ENCODE measurements at regions not wholly inside any gene's neighbourhood (a gene's known extent, or its start where the extent isn't known, plus 50 kb on each side); places are given as distances from the start of the nearest gene placed in this dataset.
"Not testable (repeated sequence)": the region's sequence is repeated elsewhere in the genome, so short reads cannot be mapped to it uniquely, and the experiment has no call there.

- Histone ChIP-seq H3K4me3 (no peak overlapping the region), H3K4me1 (no peaks in the 10 kb centered on the region), H3K36me3 (no peaks in the 10 kb centered on the region), H3K27me3 (ENCODE audit: low read depth) (no peaks in the 10 kb centered on the region), H3K9me3 (replicated peaks) (peaks cover 6% of the 10 kb centered on the region), H3K27ac (replicated peaks) (no peak overlapping the region)
- intact Hi-C loops (cut with micrococcal nuclease), result no loop called here
- TF ChIP-seq CTCF (IDR thresholded peaks at IDR 0.05; ENCODE audit: borderline replicate concordance), result no peak
- DNase-seq, result no peak
These were observed 753.5 kb upstream of the PCDH10 start for GRCh38 chr4:132395561-132395960.

- Histone ChIP-seq H3K27me3 (ENCODE audit: low read depth) (no peaks in the 10 kb centered on the region), H3K4me1 (no peaks in the 10 kb centered on the region), H3K27ac (replicated peaks) (no peak overlapping the region), H3K36me3 (no peaks in the 10 kb centered on the region), H3K9me3 (replicated peaks) (peaks cover 4% of the 10 kb centered on the region), H3K4me3 (no peak overlapping the region)
- no peak for TF ChIP-seq CTCF (IDR thresholded peaks at IDR 0.05; ENCODE audit: borderline replicate concordance)
- intact Hi-C loops (cut with micrococcal nuclease), result no loop called here
- DNase-seq, result no peak
These were observed 752.5 kb upstream of the PCDH10 start for GRCh38 chr4:132396636-132397035.

- H3K36me3 ChIP-seq, result no peaks in the 10 kb centered on the region
- intact Hi-C loops (cut with micrococcal nuclease), result no loop called here
- no peaks in the 10 kb centered on the region for H3K27me3 ChIP-seq (ENCODE audit: low read depth)
- H3K9me3 ChIP-seq (replicated peaks), result peaks cover 42% of the 10 kb centered on the region
- H3K27ac ChIP-seq (replicated peaks), result no peak overlapping the region
- no peak overlapping the region for H3K4me3 ChIP-seq
- no peaks in the 10 kb centered on the region for H3K4me1 ChIP-seq
- TF ChIP-seq CTCF (IDR thresholded peaks at IDR 0.05; ENCODE audit: borderline replicate concordance), result no peak
- DNase-seq, result no peak
These were observed 731.9 kb upstream of the PCDH10 start for GRCh38 chr4:132417220-132417619.

- no peak for DNase-seq
- H3K4me3 ChIP-seq, result no peak overlapping the region
- peaks cover 19% of the 10 kb centered on the region for H3K9me3 ChIP-seq (replicated peaks)
- intact Hi-C loops (cut with micrococcal nuclease), result no loop called here
- H3K4me1 ChIP-seq, result no peaks in the 10 kb centered on the region
- TF ChIP-seq CTCF (IDR thresholded peaks at IDR 0.05; ENCODE audit: borderline replicate concordance), result no peak
- no peaks in the 10 kb centered on the region for H3K36me3 ChIP-seq
- no peaks in the 10 kb centered on the region for H3K27me3 ChIP-seq (ENCODE audit: low read depth)
- H3K27ac ChIP-seq (replicated peaks), result no peak overlapping the region
These were observed 722.0 kb upstream of the PCDH10 start for GRCh38 chr4:132427125-132427524.

GRCh38 chr4:132437117-132437516 lies 712.0 kb upstream of the PCDH10 start:
- no peaks in the 10 kb centered on the region for H3K36me3 ChIP-seq
- no peaks in the 10 kb centered on the region for H3K4me1 ChIP-seq
- no peak for DNase-seq
- intact Hi-C loops (cut with micrococcal nuclease), result no loop called here
- no peak overlapping the region for H3K27ac ChIP-seq (replicated peaks)
- TF ChIP-seq CTCF (IDR thresholded peaks at IDR 0.05; ENCODE audit: borderline replicate concordance), result no peak
- H3K9me3 ChIP-seq (replicated peaks), result no peaks in the 10 kb centered on the region
- no peak overlapping the region for H3K4me3 ChIP-seq
- no peaks in the 10 kb centered on the region for H3K27me3 ChIP-seq (ENCODE audit: low read depth)

- DNase-seq, result no peak
- no peaks in the 10 kb centered on the region for H3K27me3 ChIP-seq (ENCODE audit: low read depth)
- H3K4me1 ChIP-seq, result no peaks in the 10 kb centered on the region
- no peak overlapping the region for H3K4me3 ChIP-seq
- no peaks in the 10 kb centered on the region for H3K36me3 ChIP-seq
- H3K27ac ChIP-seq (replicated peaks), result no peak overlapping the region
- intact Hi-C loops (cut with micrococcal nuclease), result no loop called here
- peaks cover 34% of the 10 kb centered on the region for H3K9me3 ChIP-seq (replicated peaks)
- no peak for TF ChIP-seq CTCF (IDR thresholded peaks at IDR 0.05; ENCODE audit: borderline replicate concordance)
These were observed 703.7 kb upstream of the PCDH10 start for GRCh38 chr4:132445386-132445785.

GRCh38 chr4:132457987-132458386 lies 691.1 kb upstream of the PCDH10 start:
- DNase-seq, result not testable (repeated sequence)

More at GRCh38 chr4:132457987-132458386, 691.1 kb upstream of the PCDH10 start:
- intact Hi-C loops (cut with micrococcal nuclease); H3K27me3 ChIP-seq (ENCODE audit: low read depth); H3K4me3 ChIP-seq; H3K36me3 ChIP-seq; H3K4me1 ChIP-seq; H3K27ac ChIP-seq (replicated peaks): not testable (repeated sequence)
- H3K9me3 ChIP-seq (replicated peaks), result peaks cover 39% of the 10 kb centered on the region

Data from left ventricle myocardium inferior (tissue), 1 donor.